ENCODE measurements at regions not wholly inside any gene's neighbourhood (a gene's known extent, or its start where the extent isn't known, plus 50 kb on each side); places are given as distances from the start of the nearest gene placed in this dataset.
"Not testable (repeated sequence)": the region's sequence is repeated elsewhere in the genome, so short reads cannot be mapped to it uniquely, and the experiment has no call there.

- Histone ChIP-seq H3K27ac (no peak overlapping the region), H3K4me3 (no peak overlapping the region)
- TF ChIP-seq EZH2 (IDR thresholded peaks at IDR 0.05): no peak
- TF ChIP-seq POLR2AphosphoS5 (IDR thresholded peaks at IDR 0.05; ENCODE audit: borderline replicate concordance, low read depth, low read length): no peak
- TF ChIP-seq FOXP2 (optimal IDR thresholded peaks at IDR 0.05; ENCODE audit: control extremely low read depth, extremely low read length, insufficient read depth): no peak
Measured at GRCh38 chr1:83055391-83056170, 943.4 kb downstream of the TTLL7 start.

DNA sequence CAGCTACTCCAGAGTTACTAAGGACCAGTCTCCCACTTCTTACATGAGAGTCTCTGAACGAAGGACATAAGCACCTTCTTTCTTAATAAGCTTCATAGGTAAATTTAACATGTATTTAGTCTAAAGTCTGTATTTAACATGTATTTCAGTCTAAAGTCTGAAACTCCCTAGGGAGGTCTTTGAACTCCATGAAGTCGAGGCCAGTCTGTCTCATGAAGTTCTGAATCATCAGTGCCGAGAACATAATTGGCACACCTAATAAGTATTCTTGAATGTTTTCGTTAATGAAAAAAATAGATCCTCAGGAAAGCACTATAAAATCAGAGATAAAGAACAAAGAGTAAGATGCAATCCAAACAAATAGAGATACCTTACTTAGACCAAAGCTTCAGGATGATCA, 945.5 kb downstream of the TTLL7 start:
- Histone ChIP-seq H3K27ac (no peak overlapping the region), H3K4me3 (no peak overlapping the region), H3K36me3 (ENCODE audit: insufficient read depth, low read length) (no peaks in the 10 kb centered on the region), H3K9ac (ENCODE audit: insufficient read length) (no peak overlapping the region), H3K9me3 (ENCODE audit: low read depth, low read length) (no peaks in the 10 kb centered on the region)
- no peak for DNase-seq (ENCODE audit: low read depth, low spot score)
- TF ChIP-seq POLR2AphosphoS5 (IDR thresholded peaks at IDR 0.05; ENCODE audit: borderline replicate concordance, low read depth, low read length) (no peak), EZH2 (IDR thresholded peaks at IDR 0.05) (no peak), FOXP2 (optimal IDR thresholded peaks at IDR 0.05; ENCODE audit: control extremely low read depth, extremely low read length, insufficient read depth) (no peak)

More at GRCh38 chr1:83055391-83056170, 943.4 kb downstream of the TTLL7 start:
- no peaks in the 10 kb centered on the region for H3K36me3 ChIP-seq (ENCODE audit: insufficient read depth, low read length)
- H3K9ac ChIP-seq (ENCODE audit: insufficient read length): no peak overlapping the region
- H3K9me3 ChIP-seq (ENCODE audit: low read depth, low read length): no peaks in the 10 kb centered on the region
- no peak for DNase-seq (ENCODE audit: low read depth, low spot score)

- H3K9me3 ChIP-seq (ENCODE audit: low read depth, low read length): no peaks in the 10 kb centered on the region
- TF ChIP-seq EZH2 (IDR thresholded peaks at IDR 0.05): no peak
- TF ChIP-seq POLR2AphosphoS5 (IDR thresholded peaks at IDR 0.05; ENCODE audit: borderline replicate concordance, low read depth, low read length): no peak
- TF ChIP-seq FOXP2 (optimal IDR thresholded peaks at IDR 0.05; ENCODE audit: control extremely low read depth, extremely low read length, insufficient read depth): no peak
- H3K9ac ChIP-seq (ENCODE audit: insufficient read length): no peak overlapping the region
- no peak overlapping the region for H3K4me3 ChIP-seq
- no peaks in the 10 kb centered on the region for H3K36me3 ChIP-seq (ENCODE audit: insufficient read depth, low read length)
- no peak overlapping the region for H3K27ac ChIP-seq
- DNase-seq (ENCODE audit: low read depth, low spot score): no peak
Measured at GRCh38 chr1:83052865-83053264, 946.1 kb downstream of the TTLL7 start.

DNA sequence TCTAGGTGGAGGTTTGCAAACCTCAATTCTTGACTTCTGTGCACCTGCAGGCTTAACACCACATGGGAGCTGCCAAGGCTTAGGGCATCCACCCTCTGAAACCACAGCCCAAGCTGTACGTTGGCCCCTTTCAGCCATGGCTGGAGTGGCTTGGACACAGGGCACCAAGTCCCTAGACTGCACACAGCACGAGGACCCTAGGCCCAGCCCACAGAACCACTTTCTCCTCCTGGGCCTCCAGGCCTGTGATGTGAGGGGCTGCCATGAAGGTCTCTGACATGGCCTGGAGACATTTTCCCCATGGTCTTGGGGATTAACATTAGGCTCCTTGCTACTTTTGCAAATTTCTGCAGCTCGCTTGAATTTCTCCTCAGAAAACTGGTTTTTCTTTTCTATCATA, 947.9 kb downstream of the TTLL7 start:
- not testable (repeated sequence) for DNase-seq (ENCODE audit: low read depth, low spot score); H3K27ac ChIP-seq; H3K36me3 ChIP-seq (ENCODE audit: insufficient read depth, low read length); H3K9me3 ChIP-seq (ENCODE audit: low read depth, low read length); H3K9ac ChIP-seq (ENCODE audit: insufficient read length); H3K4me3 ChIP-seq

DNA sequence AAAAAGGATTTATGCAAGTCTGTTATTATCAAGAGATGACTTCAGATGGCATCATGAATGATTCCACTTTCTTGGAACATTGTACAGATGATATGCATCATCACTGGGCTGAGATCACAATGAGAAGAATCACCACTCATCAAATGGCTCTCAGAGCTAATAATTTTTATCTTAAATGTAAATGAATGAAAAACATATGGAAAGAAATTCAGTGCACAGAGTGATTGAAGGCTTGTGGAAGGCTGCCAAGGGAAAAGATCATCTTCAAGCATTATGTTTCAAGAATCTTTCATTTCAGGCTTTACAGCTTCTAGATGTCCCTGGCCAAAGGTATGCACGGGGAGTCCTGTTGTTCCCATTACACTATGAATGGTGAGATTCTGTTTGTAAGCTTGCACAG, 955.7 kb downstream of the TTLL7 start:
- no peak for TF ChIP-seq FOXP2 (optimal IDR thresholded peaks at IDR 0.05; ENCODE audit: control extremely low read depth, extremely low read length, insufficient read depth)
- TF ChIP-seq EZH2 (IDR thresholded peaks at IDR 0.05): no peak
- TF ChIP-seq POLR2AphosphoS5 (IDR thresholded peaks at IDR 0.05; ENCODE audit: borderline replicate concordance, low read depth, low read length): no peak
- Histone ChIP-seq H3K9ac (ENCODE audit: insufficient read length) (no peak overlapping the region), H3K9me3 (ENCODE audit: low read depth, low read length) (no peaks in the 10 kb centered on the region), H3K36me3 (ENCODE audit: insufficient read depth, low read length) (no peaks in the 10 kb centered on the region), H3K4me3 (no peak overlapping the region), H3K27ac (no peak overlapping the region)
- no peak for DNase-seq (ENCODE audit: low read depth, low spot score)

DNA sequence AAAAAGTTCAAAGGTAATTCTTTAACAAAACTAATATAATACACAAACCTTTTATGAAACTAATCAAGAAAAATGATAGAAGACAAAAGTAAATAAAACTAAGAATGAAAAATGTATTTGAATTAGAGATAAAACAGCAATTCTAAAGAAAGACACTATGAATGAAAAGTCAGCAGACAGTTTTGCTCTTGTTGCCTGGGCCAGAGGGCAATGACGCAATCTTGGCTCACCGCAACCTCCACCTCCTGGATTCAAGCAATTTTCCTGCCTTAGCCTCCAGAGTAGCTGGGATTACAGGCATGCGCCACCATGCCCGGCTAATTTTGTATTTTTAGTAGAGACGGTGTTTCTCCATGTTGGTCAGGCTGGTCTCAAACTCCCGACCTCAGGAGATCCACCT, 959.8 kb downstream of the TTLL7 start:
- not testable (repeated sequence) for H3K9ac ChIP-seq (ENCODE audit: insufficient read length); H3K36me3 ChIP-seq (ENCODE audit: insufficient read depth, low read length); H3K9me3 ChIP-seq (ENCODE audit: low read depth, low read length); H3K4me3 ChIP-seq; H3K27ac ChIP-seq; DNase-seq (ENCODE audit: low read depth, low spot score)

DNA sequence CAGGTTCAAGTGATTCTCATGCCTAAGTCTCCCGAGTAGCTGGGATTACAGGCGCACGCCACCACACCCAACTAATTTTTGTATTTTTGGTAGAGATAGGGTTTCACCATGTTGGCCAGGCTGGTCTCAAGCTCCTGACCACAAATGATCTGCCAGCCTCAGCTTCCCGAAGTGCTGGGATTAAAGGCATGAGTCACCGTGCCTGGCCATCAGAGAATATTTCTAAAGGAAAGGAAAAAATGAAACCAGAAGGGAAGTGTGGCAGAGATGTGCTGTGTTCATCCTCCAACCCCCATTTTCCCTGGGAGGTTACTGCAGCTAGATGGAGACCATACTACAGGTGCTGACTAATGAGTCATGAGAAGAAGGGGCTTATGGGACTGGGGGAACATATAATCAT, 964.1 kb downstream of the TTLL7 start:
- Histone ChIP-seq H3K27ac (no peak overlapping the region), H3K9me3 (ENCODE audit: low read depth, low read length) (0 out of 2 replicates have a peak, but pooled peaks cover 3% of the 10 kb centered on the region), H3K4me3 (no peak overlapping the region), H3K36me3 (ENCODE audit: insufficient read depth, low read length) (no peaks in the 10 kb centered on the region), H3K9ac (ENCODE audit: insufficient read length) (no peak overlapping the region)
- TF ChIP-seq POLR2AphosphoS5 (IDR thresholded peaks at IDR 0.05; ENCODE audit: borderline replicate concordance, low read depth, low read length) (no peak), FOXP2 (optimal IDR thresholded peaks at IDR 0.05; ENCODE audit: control extremely low read depth, extremely low read length, insufficient read depth) (no peak), EZH2 (IDR thresholded peaks at IDR 0.05) (no peak)
- DNase-seq (ENCODE audit: low read depth, low spot score): no peak

DNA sequence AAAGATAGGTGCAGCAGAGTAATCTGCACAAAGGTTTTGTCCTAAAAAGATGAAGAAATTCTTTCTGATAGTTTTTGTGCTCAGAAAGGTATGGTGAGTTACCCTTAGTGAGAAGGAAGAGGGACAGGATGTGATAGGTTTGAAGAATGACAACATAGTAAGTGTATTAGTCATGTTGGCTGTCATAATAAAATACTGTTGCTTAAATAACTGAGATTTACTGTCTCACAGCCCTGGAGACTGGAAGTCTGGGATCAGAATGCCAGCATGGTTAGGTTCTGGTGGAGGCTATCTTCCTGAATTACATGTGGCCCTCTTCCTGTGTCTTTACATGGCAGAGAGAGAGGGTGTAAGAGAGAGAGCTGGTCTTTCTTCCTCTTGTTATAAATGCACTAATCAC, 965.2 kb downstream of the TTLL7 start:
- Histone ChIP-seq H3K9ac (ENCODE audit: insufficient read length) (no peak overlapping the region), H3K27ac (no peak overlapping the region), H3K9me3 (ENCODE audit: low read depth, low read length) (0 out of 2 replicates have a peak, but pooled peaks cover 3% of the 10 kb centered on the region), H3K4me3 (no peak overlapping the region), H3K36me3 (ENCODE audit: insufficient read depth, low read length) (no peaks in the 10 kb centered on the region)
- TF ChIP-seq POLR2AphosphoS5 (IDR thresholded peaks at IDR 0.05; ENCODE audit: borderline replicate concordance, low read depth, low read length) (no peak), FOXP2 (optimal IDR thresholded peaks at IDR 0.05; ENCODE audit: control extremely low read depth, extremely low read length, insufficient read depth) (no peak), EZH2 (IDR thresholded peaks at IDR 0.05) (no peak)
- no peak for DNase-seq (ENCODE audit: low read depth, low spot score)

GRCh38 chr1:83029916-83030315, 969.0 kb downstream of the TTLL7 start:
- Histone ChIP-seq H3K9ac (ENCODE audit: insufficient read length) (no peak overlapping the region), H3K27ac (no peak overlapping the region), H3K36me3 (ENCODE audit: insufficient read depth, low read length) (no peaks in the 10 kb centered on the region), H3K4me3 (no peak overlapping the region), H3K9me3 (ENCODE audit: low read depth, low read length) (0 out of 2 replicates have a peak, but pooled peaks cover 3% of the 10 kb centered on the region)
- no peak for TF ChIP-seq POLR2AphosphoS5 (IDR thresholded peaks at IDR 0.05; ENCODE audit: borderline replicate concordance, low read depth, low read length)
- no peak for TF ChIP-seq FOXP2 (optimal IDR thresholded peaks at IDR 0.05; ENCODE audit: control extremely low read depth, extremely low read length, insufficient read depth)
- TF ChIP-seq EZH2 (IDR thresholded peaks at IDR 0.05): no peak
- no peak for DNase-seq (ENCODE audit: low read depth, low spot score)

Measured in SK-N-MC (cell line).